ENCODE measurements at regions not wholly inside any gene's neighbourhood (a gene's known extent, or its start where the extent isn't known, plus 50 kb on each side); places are given as distances from the start of the nearest gene placed in this dataset.

DNA sequence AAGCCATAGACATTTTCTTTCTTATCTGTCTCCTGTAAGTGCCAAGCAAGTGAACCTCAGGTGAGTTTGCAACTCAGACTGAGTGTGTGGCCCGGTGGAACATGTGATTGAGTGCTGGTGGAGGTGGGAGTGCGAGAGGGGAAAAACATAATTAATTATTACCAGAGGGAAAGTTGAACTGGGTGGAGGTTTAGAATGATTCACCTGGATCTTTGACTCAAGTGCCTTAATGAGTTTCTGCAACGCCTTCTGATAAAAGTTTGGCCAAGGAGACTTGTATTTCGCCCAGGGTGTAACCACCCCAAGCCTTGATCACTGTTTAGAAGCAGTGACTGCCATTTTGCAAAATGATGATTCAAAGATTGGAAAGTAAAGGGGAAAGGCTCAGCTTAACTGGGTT lies 513.9 kb downstream of the GATA3 start:
- TF ChIP-seq CTCF (IDR thresholded peaks at IDR 0.05; ENCODE audit: extremely low read depth, missing control alignments), result no peak
- no peak for DNase-seq (ENCODE audit: low spot score)

DNA sequence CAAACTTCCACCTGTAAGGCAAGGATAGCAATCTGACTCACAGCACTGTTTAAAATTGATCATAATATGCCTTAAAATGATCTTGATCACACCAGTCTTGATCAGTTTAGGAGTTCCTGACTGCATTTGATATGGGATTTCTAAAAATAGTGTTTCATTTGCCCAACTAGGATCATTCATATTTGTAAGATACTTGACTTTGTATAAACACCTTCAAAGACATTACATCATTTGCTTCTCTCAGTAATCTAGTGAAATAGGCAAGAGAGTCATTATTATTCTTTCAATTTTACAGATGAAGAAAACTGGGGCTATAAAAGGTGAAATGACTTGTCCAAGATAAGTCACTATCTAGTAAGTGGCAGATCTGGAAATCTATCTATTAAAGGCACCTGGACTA lies 521.1 kb downstream of the GATA3 start:
- TF ChIP-seq CTCF (IDR thresholded peaks at IDR 0.05; ENCODE audit: extremely low read depth, missing control alignments), result no peak

DNA sequence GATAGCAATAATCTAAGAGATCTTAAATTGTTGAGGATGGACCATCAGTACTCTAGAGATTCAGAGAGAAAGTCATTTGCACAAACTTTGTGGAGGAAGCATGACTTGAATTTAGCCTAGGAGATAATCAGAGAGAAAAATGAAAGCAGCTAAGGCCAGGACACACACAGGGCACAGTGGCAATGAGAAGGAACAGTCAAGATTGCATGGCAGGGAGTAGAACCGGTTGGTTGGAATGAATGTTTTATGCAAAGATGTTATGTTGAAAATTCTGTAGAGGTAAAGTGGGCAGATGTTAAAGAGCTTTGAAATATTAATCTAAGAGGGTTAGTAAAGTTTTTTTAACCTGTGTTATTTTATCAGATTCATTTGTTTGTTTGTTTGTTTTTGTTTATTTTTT lies 521.8 kb downstream of the GATA3 start:
- DNase-seq (ENCODE audit: low spot score), result no peak
- no peak for TF ChIP-seq CTCF (IDR thresholded peaks at IDR 0.05; ENCODE audit: extremely low read depth, missing control alignments)

More for the DNA sequence above, 521.1 kb downstream of the GATA3 start:
- DNase-seq (ENCODE audit: low spot score), result no peak

GRCh38 chr10:8576911-8577310 lies 522.4 kb downstream of the GATA3 start:
- no peak for TF ChIP-seq CTCF (IDR thresholded peaks at IDR 0.05; ENCODE audit: extremely low read depth, missing control alignments)
- DNase-seq (ENCODE audit: low spot score), result no peak

GRCh38 chr10:8577686-8578085 lies 523.2 kb downstream of the GATA3 start:
- no peak for DNase-seq (ENCODE audit: low spot score)
- no peak for TF ChIP-seq CTCF (IDR thresholded peaks at IDR 0.05; ENCODE audit: extremely low read depth, missing control alignments)

GRCh38 chr10:8581521-8582225 lies 527.2 kb downstream of the GATA3 start:
- no peak for TF ChIP-seq CTCF (IDR thresholded peaks at IDR 0.05; ENCODE audit: extremely low read depth, missing control alignments)
- no peak for DNase-seq (ENCODE audit: low spot score)

GRCh38 chr10:8583096-8583495 lies 528.6 kb downstream of the GATA3 start:
- DNase-seq (ENCODE audit: low spot score), result no peak
- TF ChIP-seq CTCF (IDR thresholded peaks at IDR 0.05; ENCODE audit: extremely low read depth, missing control alignments), result no peak

Measured in GM20000 (cell line).